AG08396 (cell line): ENCODE measurements at regions not wholly inside any gene's neighbourhood (a gene's known extent, or its start where the extent isn't known, plus 50 kb on each side); places are given as distances from the start of the nearest gene placed in this dataset.

ENCODE experiments used
- DNase-seq: peaks from one replicate; pipeline ENCODE4 v3.0.0; 2012; ENCODE audit warnings: low spot score, mixed read lengths

DNA sequence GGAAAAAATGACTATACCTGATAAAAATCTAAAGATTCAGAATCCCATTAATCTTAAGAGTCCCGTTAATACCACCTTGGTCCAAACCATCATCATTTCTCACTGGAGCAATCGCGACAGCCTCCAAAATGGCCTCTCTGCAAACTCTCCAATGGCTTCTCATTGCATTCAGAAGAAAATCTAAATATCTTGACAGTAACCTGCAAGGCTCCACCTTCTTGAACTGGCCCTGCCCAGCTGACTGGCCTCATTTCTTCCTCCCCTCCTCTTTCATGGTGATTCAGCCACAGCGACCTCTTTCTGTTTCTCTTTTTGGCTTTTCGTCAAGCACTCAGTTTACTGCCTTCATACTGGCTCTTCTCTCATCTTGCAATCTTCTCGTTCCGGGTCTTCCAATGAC is 56.2 kb upstream of the GPRIN3 start:
- DNase-seq: no peak

GRCh38 chr4:89358935-89359638 is 51.5 kb upstream of the GPRIN3 start:
- no peak for DNase-seq

- DNase-seq: no peak
Observed at GRCh38 chr4:89357787-89358186, 50.2 kb upstream of the GPRIN3 start.
